ENCODE measurements at regions not wholly inside any gene's neighbourhood (a gene's known extent, or its start where the extent isn't known, plus 50 kb on each side); places are given as distances from the start of the nearest gene placed in this dataset.
A peak's percentile ranks its signal among the peaks of the same experiment; 100 is the strongest.
"Not testable (repeated sequence)": the region's sequence is repeated elsewhere in the genome, so short reads cannot be mapped to it uniquely, and the experiment has no call there.

GRCh38 chr10:32197423-32197822, 141.2 kb upstream of the KIF5B start:
- Histone ChIP-seq H3K27ac (ENCODE audit: low read depth, low read length, poor library complexity, severe bottlenecking) (no peak overlapping the region), H3K79me2 (ENCODE audit: insufficient read depth, low read depth, low read length) (no peaks in the 10 kb centered on the region), H3K36me3 (ENCODE audit: insufficient read depth, low read length) (no peaks in the 10 kb centered on the region), H3K4me2 (ENCODE audit: low read length) (no peak overlapping the region), H2AFZ (ENCODE audit: low read length) (no peak overlapping the region), H3K9me2 (ENCODE audit: insufficient read depth, low read length) (no peaks in the 10 kb centered on the region), H3K4me1 (ENCODE audit: insufficient read depth, low read length, poor library complexity, severe bottlenecking) (no peaks in the 10 kb centered on the region), H3K9me3 (ENCODE audit: low read length) (no peaks in the 10 kb centered on the region), H3K4me3 (ENCODE audit: low read depth, low read length, poor library complexity, severe bottlenecking) (no peak overlapping the region), H4K20me1 (ENCODE audit: insufficient read depth, low read length) (no peaks in the 10 kb centered on the region)
- no TSS peak for BruUV-seq (replicated peaks)
- CTCF ChIA-PET (ENCODE audit: unreplicated experiment): no interaction called here
- TF ChIP-seq CTCF (conservative IDR thresholded peaks at IDR 0.05; ENCODE audit: low read length) (no peak), EZH2phosphoT487 (IDR thresholded peaks at IDR 0.05; ENCODE audit: borderline replicate concordance, low read depth, low read length) (no peak)
- intact Hi-C loops (cut with micrococcal nuclease; ENCODE audit: unreplicated experiment): loop anchor here (10.0 kb wide), 1 partner anchor 353 kb away; no protein-coding TSS in a partner anchor
- no peak for DNase-seq (ENCODE audit: low spot score)
- POLR2A ChIA-PET: no interaction called here

- Histone ChIP-seq H3K27ac (ENCODE audit: low read depth, low read length, poor library complexity, severe bottlenecking) (no peak overlapping the region), H3K4me2 (ENCODE audit: low read length) (peak overlapping the region; percentile 13; the same call in 1 of the 2 replicates), H3K9me3 (ENCODE audit: low read length) (no peaks in the 10 kb centered on the region), H2AFZ (ENCODE audit: low read length) (peak overlapping the region; percentile 90), H3K79me2 (ENCODE audit: insufficient read depth, low read depth, low read length) (no peaks in the 10 kb centered on the region), H3K4me3 (ENCODE audit: low read depth, low read length, poor library complexity, severe bottlenecking) (no peak overlapping the region), H3K36me3 (ENCODE audit: insufficient read depth, low read length) (no peaks in the 10 kb centered on the region), H3K9me2 (ENCODE audit: insufficient read depth, low read length) (no peaks in the 10 kb centered on the region), H3K4me1 (ENCODE audit: insufficient read depth, low read length, poor library complexity, severe bottlenecking) (peaks cover 6% of the 10 kb centered on the region), H4K20me1 (ENCODE audit: insufficient read depth, low read length) (no peaks in the 10 kb centered on the region)
- CTCF ChIA-PET (ENCODE audit: unreplicated experiment): no interaction called here
- BruUV-seq (replicated peaks): no TSS peak
- peak; percentile 71 for DNase-seq (ENCODE audit: low spot score)
- peak; percentile 94 for TF ChIP-seq CTCF (conservative IDR thresholded peaks at IDR 0.05; ENCODE audit: low read length)
- TF ChIP-seq EZH2phosphoT487 (IDR thresholded peaks at IDR 0.05; ENCODE audit: borderline replicate concordance, low read depth, low read length): no peak
- intact Hi-C loops (cut with micrococcal nuclease; ENCODE audit: unreplicated experiment): loop anchor here (1.0 to 10.0 kb wide), 3 partner anchors 155 to 346 kb away; no protein-coding TSS in a partner anchor
- POLR2A ChIA-PET: interaction anchor here (0.6 to 1.5 kb wide), 3 partner anchors 40 to 186 kb away, joined by 3 read pairs; no protein-coding TSS in a partner anchor
These were observed 134.8 kb upstream of the KIF5B start for GRCh38 chr10:32190890-32191491.

GRCh38 chr10:32189400-32190084, 133.3 kb upstream of the KIF5B start:
- Histone ChIP-seq H3K36me3 (ENCODE audit: insufficient read depth, low read length) (no peaks in the 10 kb centered on the region), H4K20me1 (ENCODE audit: insufficient read depth, low read length) (no peaks in the 10 kb centered on the region), H3K79me2 (ENCODE audit: insufficient read depth, low read depth, low read length) (no peaks in the 10 kb centered on the region), H3K27ac (ENCODE audit: low read depth, low read length, poor library complexity, severe bottlenecking) (no peak overlapping the region), H3K9me2 (ENCODE audit: insufficient read depth, low read length) (no peaks in the 10 kb centered on the region), H3K4me3 (ENCODE audit: low read depth, low read length, poor library complexity, severe bottlenecking) (no peak overlapping the region), H3K9me3 (ENCODE audit: low read length) (no peaks in the 10 kb centered on the region), H3K4me1 (ENCODE audit: insufficient read depth, low read length, poor library complexity, severe bottlenecking) (peaks cover 6% of the 10 kb centered on the region), H3K4me2 (ENCODE audit: low read length) (no peak overlapping the region), H2AFZ (ENCODE audit: low read length) (no peak overlapping the region)
- BruUV-seq (replicated peaks): no TSS peak
- ChIA-PET POLR2A (interaction anchor here (0.7 to 1.0 kb wide), 2 partner anchors 74 to 188 kb away, joined by 3 read pairs; no protein-coding TSS in a partner anchor), CTCF (ENCODE audit: unreplicated experiment) (no interaction called here)
- TF ChIP-seq EZH2phosphoT487 (IDR thresholded peaks at IDR 0.05; ENCODE audit: borderline replicate concordance, low read depth, low read length) (no peak), CTCF (conservative IDR thresholded peaks at IDR 0.05; ENCODE audit: low read length) (no peak; the same call in 1 of the 2 replicates)
- intact Hi-C loops (cut with micrococcal nuclease; ENCODE audit: unreplicated experiment): loop anchor here (10.0 kb wide), 1 partner anchor 345 kb away; no protein-coding TSS in a partner anchor
- DNase-seq (ENCODE audit: low spot score): no peak

GRCh38 chr10:32188601-32189000, 132.4 kb upstream of the KIF5B start:
- H2AFZ ChIP-seq (ENCODE audit: low read length); BruUV-seq (replicated peaks); H3K9me2 ChIP-seq (ENCODE audit: insufficient read depth, low read length); H3K79me2 ChIP-seq (ENCODE audit: insufficient read depth, low read depth, low read length); H3K4me3 ChIP-seq (ENCODE audit: low read depth, low read length, poor library complexity, severe bottlenecking); CTCF ChIA-PET (ENCODE audit: unreplicated experiment); H3K4me2 ChIP-seq (ENCODE audit: low read length); H3K4me1 ChIP-seq (ENCODE audit: insufficient read depth, low read length, poor library complexity, severe bottlenecking); DNase-seq (ENCODE audit: low spot score); intact Hi-C loops (cut with micrococcal nuclease; ENCODE audit: unreplicated experiment); POLR2A ChIA-PET; H3K9me3 ChIP-seq (ENCODE audit: low read length); H4K20me1 ChIP-seq (ENCODE audit: insufficient read depth, low read length); H3K27ac ChIP-seq (ENCODE audit: low read depth, low read length, poor library complexity, severe bottlenecking); H3K36me3 ChIP-seq (ENCODE audit: insufficient read depth, low read length): not testable (repeated sequence)

Measured in OCI-LY7 (cell line).